Vagina (tissue), 2 donors: ENCODE measurements at regions not wholly inside any gene's neighbourhood (a gene's known extent, or its start where the extent isn't known, plus 50 kb on each side); places are given as distances from the start of the nearest gene placed in this dataset.

Source experiments
- DNase-seq, 2 donors: peaks; one replicate each; pipeline ENCODE4 v3.0.0-alpha.2; 2017; ENCODE audit errors: extremely low spot score in 2 of 2
- H3K27ac ChIP-seq: fragments of 200-600 bp; sonication (generic); one replicate; pipeline ENCODE4 v1.5.1; 2019
- H3K27me3 ChIP-seq: fragments of 200-600 bp; sonication (generic); one replicate; pipeline ENCODE4 v1.5.1; 2019
- H3K36me3 ChIP-seq, 2 donors: fragments of 200-600 bp; sonication (generic); one replicate each; pipeline ENCODE4 v1.5.1; 2017 to 2019
- H3K4me1 ChIP-seq: fragments of 200-600 bp; sonication (generic); one replicate; pipeline ENCODE4 v1.5.1; 2019
- H3K4me3 ChIP-seq, 2 donors: fragments of 200-600 bp; sonication (generic); 1 replicate in 1 of 2; 2 replicates in 1 of 2; pipeline ENCODE4 v1.5.1; 2016 to 2019
- H3K9me3 ChIP-seq: fragments of 200-600 bp; sonication (generic); one replicate; pipeline ENCODE4 v1.5.1; 2019
- CTCF ChIP-seq, 3 experiments: fragments of 450-650 bp in 2 of 3; fragments of 200-600 bp in 1 of 3; sonication (generic) in 1 of 3; IDR thresholded peaks; one replicate each; pipeline ENCODE4 v1.5.1; 2017 to 2019; ENCODE audit warnings: antibody characterized with exemption in 3 of 3, mild to moderate bottlenecking in 2 of 3, moderate library complexity in 2 of 3
- POLR2A ChIP-seq, 2 donors: fragments of 450-650 bp; IDR thresholded peaks; one replicate each; pipeline ENCODE4 v1.6.1; 2017; ENCODE audit warnings: antibody characterized with exemption in 2 of 2, mild to moderate bottlenecking in 2 of 2, moderate library complexity in 2 of 2
- POLR2AphosphoS5 ChIP-seq, 2 donors: sonication (generic); formaldehyde crosslinking; IDR thresholded peaks; one replicate each; pipeline ENCODE4 v1.9.0; 2017; ENCODE audit warnings: antibody characterized with exemption in 2 of 2, mild to moderate bottlenecking in 2 of 2, low read depth in 1 of 2; ENCODE audit not compliant: insufficient read depth in 1 of 2
- intact Hi-C: fragments of 100-400 bp; cut with DNase I; formaldehyde crosslinking; loops from one replicate; pipeline ENCODE4 v1.15.1; 2023

- intact Hi-C loops = no loop called here
- peak overlapping the region; percentile 36 for H3K27ac ChIP-seq
- peaks cover 16% of the 10 kb centered on the region for H3K4me1 ChIP-seq
- no peaks in the 10 kb centered on the region for H3K27me3 ChIP-seq
- no peak overlapping the region for H3K4me3 ChIP-seq
- TF ChIP-seq CTCF (IDR thresholded peaks at IDR 0.05) = no peak
- no peak for TF ChIP-seq POLR2A (IDR thresholded peaks at IDR 0.05)
- no peak for TF ChIP-seq POLR2AphosphoS5 (IDR thresholded peaks at IDR 0.05; ENCODE audit: insufficient read depth in 1 of 2, low read depth in 1 of 2)
- no peaks in the 10 kb centered on the region for H3K36me3 ChIP-seq
- no peak for DNase-seq
- no peaks in the 10 kb centered on the region for H3K9me3 ChIP-seq
Observed at GRCh38 chr7:25787336-25787735, 364.7 kb upstream of the NFE2L3 start.

- H3K4me3 ChIP-seq = no peak overlapping the region
- no peak for DNase-seq
- H3K27ac ChIP-seq = no peak overlapping the region
- H3K4me1 ChIP-seq = peaks cover 16% of the 10 kb centered on the region
- H3K36me3 ChIP-seq = no peaks in the 10 kb centered on the region
- no peaks in the 10 kb centered on the region for H3K9me3 ChIP-seq
- TF ChIP-seq POLR2AphosphoS5 (IDR thresholded peaks at IDR 0.05; ENCODE audit: insufficient read depth in 1 of 2, low read depth in 1 of 2) (no peak), CTCF (IDR thresholded peaks at IDR 0.05) (no peak), POLR2A (IDR thresholded peaks at IDR 0.05) (no peak)
- H3K27me3 ChIP-seq = no peaks in the 10 kb centered on the region
- intact Hi-C loops = no loop called here
Observed at GRCh38 chr7:25788371-25788770, 363.6 kb upstream of the NFE2L3 start.

GRCh38 chr7:25788961-25789620 is 362.9 kb upstream of the NFE2L3 start:
- no peak for DNase-seq
- no peak for TF ChIP-seq POLR2A (IDR thresholded peaks at IDR 0.05)
- no peak for TF ChIP-seq POLR2AphosphoS5 (IDR thresholded peaks at IDR 0.05; ENCODE audit: insufficient read depth in 1 of 2, low read depth in 1 of 2)
- no peak for TF ChIP-seq CTCF (IDR thresholded peaks at IDR 0.05)
- no peak overlapping the region for H3K27ac ChIP-seq

GRCh38 chr7:25789701-25790640 is 362.0 kb upstream of the NFE2L3 start:
- no peak for TF ChIP-seq POLR2AphosphoS5 (IDR thresholded peaks at IDR 0.05; ENCODE audit: insufficient read depth in 1 of 2, low read depth in 1 of 2)
- no peak for TF ChIP-seq POLR2A (IDR thresholded peaks at IDR 0.05)
- no peak for TF ChIP-seq CTCF (IDR thresholded peaks at IDR 0.05)
- Histone ChIP-seq H3K36me3 (no peaks in the 10 kb centered on the region), H3K27ac (no peak overlapping the region), H3K4me3 (no peak overlapping the region), H3K27me3 (no peaks in the 10 kb centered on the region), H3K4me1 (peaks cover 16% of the 10 kb centered on the region), H3K9me3 (no peaks in the 10 kb centered on the region)
- intact Hi-C loops = no loop called here
- no peak for DNase-seq

More at GRCh38 chr7:25788961-25789620, 362.9 kb upstream of the NFE2L3 start:
- H3K9me3 ChIP-seq = no peaks in the 10 kb centered on the region
- intact Hi-C loops = no loop called here
- peaks cover 16% of the 10 kb centered on the region for H3K4me1 ChIP-seq
- H3K4me3 ChIP-seq = no peak overlapping the region
- no peaks in the 10 kb centered on the region for H3K36me3 ChIP-seq
- no peaks in the 10 kb centered on the region for H3K27me3 ChIP-seq
